ENCODE measurements at regions not wholly inside any gene's neighbourhood (a gene's known extent, or its start where the extent isn't known, plus 50 kb on each side); places are given as distances from the start of the nearest gene placed in this dataset.

DNA sequence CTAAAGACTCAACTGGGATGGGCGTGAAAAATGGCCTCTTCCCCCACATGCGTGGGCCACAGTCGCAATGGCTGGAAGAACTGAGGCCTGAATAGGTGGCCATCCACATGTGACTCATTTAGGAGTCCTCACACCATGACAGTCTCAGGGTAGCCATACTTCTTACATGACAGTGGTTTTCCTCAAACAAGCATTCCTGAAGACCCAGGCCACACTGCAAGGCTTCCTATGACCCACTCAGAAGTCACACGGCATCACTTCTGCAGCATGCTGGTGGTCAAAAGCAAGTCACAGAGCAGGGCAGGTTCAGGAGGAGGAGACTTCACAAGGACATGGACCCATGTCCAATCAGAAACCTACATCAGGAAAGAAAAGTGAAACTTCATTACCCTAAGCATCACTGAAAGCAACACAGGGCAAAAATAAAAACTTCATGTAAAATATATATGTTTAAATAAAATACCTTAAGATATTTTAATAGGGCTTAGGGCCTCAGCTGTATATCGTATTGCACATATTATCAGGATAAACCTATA is 257.1 kb downstream of the OPA1 start:
- DNase-seq (ENCODE audit: low read depth), result no peak

DNA sequence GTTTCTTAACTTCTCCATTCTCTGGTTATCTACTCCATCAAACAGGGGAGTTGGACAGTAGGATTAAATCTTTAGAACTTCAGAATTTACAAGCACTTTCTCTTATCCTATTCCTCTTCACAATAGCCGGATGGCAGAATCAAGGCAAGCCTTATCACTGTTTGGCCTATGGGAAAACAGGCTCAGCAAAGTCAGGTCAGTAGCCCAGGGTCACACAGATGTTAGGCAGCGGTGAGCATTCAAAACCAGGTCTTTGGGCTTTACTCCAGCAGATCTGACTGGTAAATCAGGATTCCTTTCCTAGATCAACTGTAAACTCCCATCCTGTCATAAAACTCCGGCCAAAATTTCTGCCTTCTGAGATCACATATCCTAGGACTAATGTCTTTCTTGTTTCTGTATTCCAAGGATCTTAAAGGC is 258.4 kb downstream of the OPA1 start:
- DNase-seq (ENCODE audit: low read depth), result no peak

DNA sequence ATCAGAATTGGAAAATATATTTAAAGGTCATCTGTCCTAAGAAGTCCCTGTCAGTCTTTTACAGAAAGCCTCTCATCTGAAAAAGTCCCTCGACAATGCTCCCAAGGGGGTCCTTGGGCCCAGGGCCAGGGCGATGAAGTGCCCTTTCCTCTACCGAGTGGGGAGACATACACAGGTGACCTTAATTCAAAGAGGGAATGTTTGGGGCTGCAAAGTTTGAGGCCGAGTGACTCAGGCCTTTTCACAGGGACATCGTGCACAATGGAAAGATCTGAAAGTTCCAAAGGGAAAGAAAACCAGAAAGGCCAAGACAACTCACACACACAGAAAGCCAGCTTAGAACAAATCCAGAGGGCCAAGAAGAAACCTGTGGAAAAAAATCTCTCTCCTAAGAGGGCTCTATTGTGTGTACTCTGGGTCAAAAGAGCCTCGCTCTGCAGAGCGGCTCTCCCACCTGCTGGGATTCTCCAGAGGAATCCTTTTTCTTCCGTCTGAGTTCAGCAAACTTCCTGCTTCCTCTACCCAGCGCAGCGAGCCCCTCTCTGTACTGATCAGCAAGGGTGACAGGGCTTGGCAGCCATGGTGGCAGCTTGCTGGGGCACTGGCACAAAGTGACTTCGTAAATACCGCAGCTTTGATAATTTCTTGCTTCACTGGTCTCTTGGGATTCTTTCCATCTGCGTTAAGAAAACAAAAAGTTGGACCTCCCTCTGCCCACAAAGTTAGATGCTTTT is 259.1 kb downstream of the OPA1 start:
- no peak for DNase-seq (ENCODE audit: low read depth)

DNA sequence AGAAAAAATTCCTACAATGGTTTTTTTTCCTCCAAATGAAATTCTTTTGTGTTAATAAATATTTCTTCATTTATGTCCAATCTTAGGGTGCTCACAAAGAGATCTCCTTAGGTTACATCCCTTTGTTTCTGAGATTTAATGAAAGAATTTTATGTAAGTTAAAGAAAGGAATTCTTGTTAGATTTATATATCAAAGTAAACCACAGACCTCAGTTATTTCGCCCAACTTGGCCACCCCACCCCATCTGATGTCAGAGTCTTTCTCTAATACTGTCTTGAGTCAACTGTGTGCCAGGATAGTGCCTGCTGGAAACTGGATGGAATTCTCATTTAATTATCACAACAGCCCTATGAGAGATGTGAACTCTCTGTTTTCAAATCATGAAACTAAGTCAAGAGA is 259.9 kb downstream of the OPA1 start:
- DNase-seq (ENCODE audit: low read depth), result no peak

DNA sequence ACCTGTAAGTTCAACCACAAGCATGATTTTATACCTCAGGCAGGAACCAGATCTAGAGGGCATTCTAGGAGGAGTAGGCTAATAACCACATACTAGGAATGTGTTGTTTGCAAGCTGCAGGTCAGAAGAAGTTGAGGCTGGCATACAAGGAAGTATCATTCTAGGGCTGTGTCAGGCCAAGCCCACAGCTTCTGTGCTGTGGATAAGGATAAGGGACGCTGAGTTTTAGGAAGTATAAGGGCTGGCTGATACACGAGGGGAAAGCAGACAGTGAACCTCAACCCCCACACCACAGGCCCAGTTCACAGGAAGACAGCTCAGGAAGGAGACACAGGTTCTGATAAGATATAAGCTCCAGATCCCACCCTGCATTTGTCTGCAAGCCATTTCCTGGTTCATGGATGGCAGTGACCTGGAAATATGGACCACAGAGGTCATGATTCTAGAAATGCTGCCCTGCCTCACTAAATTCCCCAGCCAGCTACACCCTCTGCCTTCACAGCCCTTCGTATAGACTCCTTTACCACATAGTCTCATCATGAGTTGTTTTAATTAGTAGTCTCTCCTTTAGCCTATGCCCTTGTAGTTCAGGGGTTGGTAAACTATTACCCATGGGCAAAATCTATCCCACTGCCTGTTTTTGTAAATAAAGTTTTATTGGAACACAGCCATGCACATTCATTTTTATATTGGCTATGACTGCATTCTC is 260.7 kb downstream of the OPA1 start:
- DNase-seq (ENCODE audit: low read depth), result no peak

DNA sequence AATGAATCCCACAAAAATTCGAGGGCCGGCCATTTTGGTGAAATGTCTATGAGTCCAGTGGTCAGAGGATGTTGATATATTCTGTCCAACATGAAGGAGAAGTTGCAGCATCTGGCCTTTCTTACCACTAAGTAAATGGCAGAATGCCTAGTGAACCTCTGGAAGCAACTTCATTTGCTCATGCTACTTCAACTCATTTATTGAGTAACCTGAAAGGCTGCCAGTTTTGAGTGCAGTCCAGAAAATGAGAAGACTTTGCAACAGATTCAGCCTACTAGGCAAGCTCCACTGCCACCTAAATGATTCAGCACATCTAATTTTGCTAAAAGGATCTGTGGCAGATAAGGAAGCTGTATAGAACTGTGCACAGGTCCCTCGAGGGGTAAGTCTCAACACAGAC is 265.0 kb downstream of the OPA1 start:
- no peak for DNase-seq (ENCODE audit: low read depth)

DNA sequence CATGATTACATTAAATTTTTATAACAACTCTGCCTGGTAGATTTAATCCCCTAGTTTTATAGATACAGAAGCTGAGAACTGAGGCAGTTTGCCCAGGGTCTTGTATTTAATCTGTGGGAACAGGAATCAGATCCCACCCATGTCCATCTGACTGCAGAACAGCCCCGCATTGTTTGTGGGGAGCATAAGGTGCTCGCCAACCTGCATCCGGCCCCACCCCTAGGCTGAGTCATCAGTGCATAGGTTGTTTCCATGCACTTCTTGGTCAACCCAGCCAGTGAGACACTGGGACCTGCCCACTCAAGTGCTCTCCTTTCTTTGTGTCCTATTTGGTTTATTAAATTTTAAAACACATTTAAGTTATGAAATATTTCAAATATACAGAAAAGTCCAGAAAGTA is 266.2 kb downstream of the OPA1 start:
- no peak for DNase-seq (ENCODE audit: low read depth)

DNA sequence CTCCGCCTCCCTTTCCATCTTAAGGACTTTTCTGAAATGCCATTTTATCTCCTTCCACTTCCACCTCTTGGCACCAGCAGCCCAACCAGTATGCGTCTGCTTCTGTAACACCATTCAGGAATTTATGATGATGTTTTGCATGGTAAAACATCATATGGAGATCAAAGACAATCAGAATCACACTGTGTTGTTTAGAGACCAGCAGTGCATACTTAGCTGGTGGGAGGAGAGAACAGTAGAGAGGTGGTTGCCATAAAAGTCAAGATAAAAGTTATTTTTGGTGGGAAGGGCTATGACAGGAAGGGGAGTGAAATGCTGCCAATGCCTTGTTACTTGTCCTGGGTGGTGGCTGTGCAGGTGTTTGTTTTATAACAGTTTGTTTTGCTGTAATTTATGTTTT is 268.0 kb downstream of the OPA1 start:
- no peak for DNase-seq (ENCODE audit: low read depth)

DNA sequence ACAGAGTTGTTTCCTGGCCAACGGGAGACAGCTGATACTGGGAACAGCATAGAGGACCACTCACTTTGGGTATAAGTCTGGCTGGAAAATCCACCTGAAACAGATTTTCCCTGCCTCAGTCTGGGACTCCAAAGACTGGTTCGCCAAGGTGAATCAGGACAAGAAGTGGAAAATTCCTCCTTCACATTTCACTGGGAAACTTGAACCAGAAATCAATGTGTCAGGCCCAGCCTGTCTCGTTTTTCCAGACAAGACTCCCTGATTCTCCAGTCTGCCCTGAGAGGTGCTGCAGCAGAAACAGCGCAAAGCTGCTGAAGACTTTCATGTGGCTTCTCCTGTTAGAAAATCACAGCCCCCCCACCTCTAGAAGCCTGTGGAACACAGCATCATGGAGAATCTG is 269.8 kb downstream of the OPA1 start:
- no peak for DNase-seq (ENCODE audit: low read depth)

DNA sequence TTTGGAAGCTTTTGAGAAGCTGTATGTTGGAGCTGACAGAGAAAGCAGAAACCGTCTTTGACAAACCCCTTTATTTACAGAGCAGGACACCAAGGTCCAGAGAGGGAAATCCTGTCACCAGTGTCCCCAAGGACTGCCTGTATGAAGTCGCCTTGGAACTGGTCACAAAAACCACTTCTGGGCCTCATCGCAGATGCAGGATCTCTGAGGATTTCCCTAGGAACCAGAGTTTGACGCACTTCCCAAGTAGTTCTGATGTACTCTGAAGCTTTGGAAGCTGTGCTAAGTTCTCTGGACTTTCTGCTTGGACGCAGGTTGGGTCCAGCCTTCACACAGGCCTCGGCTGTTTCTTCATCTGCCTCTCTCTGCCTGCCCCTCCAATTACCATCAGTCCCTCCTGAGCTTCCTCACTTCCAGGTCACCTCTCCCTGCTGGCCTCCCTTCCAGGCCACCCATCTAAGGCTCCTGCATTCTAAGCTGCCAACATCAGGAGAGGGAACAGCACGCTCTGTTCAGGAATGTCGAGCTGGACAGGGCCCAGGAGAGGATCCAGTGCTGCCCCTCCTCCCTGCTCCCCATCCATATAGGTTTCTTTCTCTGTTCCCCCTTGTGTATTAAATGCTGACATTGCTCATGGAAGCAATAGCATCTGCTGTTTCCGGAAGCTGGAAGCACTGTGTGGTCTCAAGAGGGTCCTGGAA is 270.8 kb downstream of the OPA1 start:
- no peak for DNase-seq (ENCODE audit: low read depth)

DNA sequence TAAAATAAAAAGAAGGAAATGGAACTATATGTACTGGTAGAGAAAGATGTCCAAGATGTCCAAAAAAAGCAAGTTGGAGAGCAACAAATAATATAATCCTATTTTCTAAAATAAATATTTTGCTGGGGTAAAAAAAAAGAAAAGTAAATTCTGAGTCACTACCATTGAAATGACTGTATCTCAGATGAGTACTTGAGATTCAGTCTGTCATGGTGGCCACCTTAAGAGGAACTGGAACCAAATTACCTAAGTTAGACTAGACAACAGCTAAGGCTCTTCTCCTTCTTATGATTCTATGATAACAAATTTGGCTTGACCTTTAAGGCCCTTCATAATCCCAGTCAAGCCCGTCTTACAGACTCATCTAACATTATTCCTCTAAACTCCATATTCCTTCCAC is 270.6 kb upstream of the HES1 start:
- no peak for DNase-seq (ENCODE audit: low read depth)

DNA sequence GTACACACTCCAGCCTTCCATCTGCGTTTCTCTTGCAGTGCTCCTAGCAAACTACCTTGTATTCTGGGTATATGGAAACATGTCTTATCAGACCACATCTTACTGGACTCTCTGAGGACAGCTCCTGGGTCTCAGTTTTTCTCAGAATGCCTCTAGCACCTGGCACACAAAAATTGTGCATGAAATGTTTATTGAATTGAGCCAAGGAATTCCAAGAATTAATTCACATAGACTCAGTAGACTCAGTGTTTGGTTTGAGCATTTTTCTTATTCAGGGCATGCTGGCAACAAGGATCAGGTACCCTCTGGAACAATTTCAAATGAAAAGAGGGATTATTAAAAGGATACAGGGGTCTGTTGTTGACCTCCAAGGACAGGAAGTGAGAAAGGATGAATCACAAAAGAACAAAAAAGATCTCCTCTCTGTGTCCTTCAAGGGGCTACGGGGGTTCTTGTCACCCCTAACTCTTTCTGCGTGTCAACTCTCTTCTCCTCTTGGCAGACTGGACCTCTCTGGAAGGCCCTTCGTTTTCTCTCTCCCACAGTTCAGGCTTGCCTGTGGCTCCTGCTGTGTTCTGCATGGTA is 270.0 kb upstream of the HES1 start:
- no peak for DNase-seq (ENCODE audit: low read depth)

DNA sequence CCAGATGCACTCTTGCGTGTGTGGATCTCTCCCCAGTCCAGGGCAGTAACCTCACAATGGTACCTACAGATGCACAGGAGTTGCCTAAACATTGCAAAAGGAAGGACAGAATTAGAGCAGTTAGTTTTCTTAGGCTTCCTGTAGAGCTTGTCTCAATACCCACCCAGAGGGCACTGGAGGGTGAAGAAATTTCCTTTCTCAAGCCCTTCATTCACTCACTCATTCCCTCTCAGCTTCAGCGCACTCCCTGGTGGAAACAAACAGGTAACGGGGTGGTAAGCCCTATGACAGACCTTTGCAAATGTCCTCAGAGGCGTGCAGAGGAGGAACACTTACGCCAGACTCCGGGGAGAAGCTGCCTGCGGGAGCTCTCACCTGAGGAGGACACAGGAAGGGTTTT is 267.4 kb upstream of the HES1 start:
- no peak for DNase-seq (ENCODE audit: low read depth)

DNA sequence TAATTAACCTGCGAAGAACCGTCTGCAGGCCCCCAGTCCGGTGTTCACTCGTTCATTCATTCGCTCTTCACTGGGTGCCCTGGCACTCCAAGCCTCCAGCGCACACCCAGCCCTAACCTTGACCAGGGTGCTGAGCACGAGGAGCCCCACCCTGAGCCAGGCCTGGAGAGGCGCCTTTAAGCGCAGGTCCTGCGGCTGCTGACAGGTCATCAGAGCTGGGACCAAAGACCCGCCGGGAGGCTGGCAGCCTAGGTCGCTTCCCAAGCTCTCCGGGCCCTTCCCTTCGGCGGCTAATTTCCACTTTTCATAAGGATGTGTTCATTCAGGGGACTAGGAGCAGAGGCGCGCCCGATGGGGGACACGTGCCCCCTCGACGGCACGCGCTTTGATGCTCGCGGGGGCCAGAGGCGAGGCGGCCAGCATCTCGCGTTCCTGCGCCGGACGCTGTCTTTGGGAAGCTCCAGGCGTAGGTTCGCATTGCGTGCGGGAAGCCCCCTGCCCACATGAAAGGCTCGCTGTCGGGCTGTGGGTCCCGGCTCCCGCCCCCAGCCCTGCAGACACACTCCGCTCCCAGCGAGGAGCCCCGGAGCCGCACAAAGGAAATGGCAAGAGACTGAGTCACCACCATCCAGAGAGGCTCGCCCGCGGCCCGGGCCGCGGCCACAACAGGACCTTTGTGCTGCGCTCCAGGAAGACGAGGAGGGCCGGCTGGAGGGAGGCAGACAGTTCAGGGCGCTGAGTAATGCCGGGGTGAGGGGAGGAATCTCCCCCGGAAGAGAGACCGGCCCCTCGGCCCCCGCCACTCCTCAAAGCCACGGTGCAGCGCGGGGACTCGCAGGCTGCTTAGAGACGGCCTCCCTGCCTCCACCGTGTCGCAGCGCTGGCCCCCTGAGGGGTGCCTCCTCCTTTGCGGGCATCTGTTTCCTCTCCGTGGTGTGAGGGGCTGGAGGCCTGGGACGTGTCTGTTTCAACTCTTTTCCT is 266.4 kb upstream of the HES1 start:
- no peak for DNase-seq (ENCODE audit: low read depth)

DNA sequence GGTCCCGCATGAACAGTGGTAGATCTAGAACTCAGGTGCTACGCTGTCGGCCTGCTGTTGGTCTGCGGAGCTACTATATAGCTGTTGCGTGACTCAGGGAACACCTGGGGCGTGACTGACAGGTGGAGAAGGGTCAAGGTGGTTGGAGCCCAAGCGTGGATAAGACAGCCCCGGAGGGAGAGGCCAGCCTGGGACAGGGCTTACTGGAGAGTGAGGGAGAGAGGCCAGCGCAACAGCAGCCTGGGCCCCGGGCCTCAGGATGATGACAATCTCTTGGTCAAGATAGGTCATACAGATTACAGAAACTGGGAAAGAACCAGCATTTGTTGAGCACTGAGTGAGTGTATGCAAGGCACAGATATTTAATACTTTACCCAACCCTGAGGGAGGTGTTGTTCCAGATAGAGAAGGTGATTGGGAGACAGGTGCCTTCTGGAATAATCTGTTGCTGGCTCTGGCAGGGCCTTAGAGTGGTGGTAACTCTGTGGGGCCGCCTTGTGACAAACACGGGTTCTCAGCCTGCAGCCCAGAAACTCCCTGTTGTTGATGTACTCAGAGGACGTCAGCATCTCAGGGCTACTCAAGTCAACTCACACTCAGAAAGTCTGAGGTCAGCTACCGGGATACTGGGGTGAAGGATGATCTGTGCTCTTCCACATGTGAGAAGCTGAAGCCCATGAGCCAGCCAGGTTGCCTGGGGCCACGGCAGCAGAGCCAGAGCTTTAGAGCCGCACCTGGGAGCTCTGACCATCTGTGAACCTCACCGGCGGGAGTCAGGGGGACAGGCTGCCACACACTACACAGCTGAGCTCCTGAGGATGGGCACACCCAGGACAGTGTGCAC is 265.4 kb upstream of the HES1 start:
- DNase-seq (ENCODE audit: low read depth), result no peak

DNA sequence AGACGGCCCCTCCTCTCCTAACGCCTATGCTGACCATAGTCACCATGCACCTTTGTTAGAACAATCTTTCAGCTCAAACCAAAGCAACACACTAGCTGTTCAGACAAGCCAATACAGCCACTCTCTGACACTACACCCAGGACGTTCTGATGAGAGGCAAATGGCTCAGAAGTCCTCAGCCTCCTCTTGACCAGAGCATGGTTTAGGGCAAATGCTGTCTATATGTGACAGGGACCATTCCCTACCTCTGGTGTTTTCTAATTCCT is 264.8 kb upstream of the HES1 start:
- DNase-seq (ENCODE audit: low read depth), result no peak

DNA sequence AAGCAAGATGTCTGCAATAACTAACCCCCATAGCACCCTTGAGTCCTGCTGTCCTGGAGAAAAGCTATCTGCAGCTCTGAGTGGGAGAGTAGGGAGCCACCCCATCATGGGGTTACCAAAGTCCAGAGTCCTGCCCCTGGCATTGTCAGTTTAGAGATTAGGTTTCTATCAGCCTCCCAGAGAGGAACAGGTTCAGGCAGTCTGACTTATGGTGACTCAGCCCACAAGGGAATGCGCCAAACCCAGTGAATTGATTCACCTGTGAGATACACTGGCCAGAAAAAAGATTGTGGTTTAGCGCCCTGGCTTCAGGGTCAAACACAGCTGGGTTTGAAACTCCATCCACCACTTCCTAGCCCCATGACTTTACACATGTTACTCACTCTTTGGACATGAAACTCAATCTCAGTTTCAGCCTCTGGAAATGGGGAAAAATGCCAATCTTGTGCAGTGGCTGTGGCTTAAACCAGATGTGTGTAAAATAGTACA is 263.6 kb upstream of the HES1 start:
- DNase-seq (ENCODE audit: low read depth), result no peak

DNA sequence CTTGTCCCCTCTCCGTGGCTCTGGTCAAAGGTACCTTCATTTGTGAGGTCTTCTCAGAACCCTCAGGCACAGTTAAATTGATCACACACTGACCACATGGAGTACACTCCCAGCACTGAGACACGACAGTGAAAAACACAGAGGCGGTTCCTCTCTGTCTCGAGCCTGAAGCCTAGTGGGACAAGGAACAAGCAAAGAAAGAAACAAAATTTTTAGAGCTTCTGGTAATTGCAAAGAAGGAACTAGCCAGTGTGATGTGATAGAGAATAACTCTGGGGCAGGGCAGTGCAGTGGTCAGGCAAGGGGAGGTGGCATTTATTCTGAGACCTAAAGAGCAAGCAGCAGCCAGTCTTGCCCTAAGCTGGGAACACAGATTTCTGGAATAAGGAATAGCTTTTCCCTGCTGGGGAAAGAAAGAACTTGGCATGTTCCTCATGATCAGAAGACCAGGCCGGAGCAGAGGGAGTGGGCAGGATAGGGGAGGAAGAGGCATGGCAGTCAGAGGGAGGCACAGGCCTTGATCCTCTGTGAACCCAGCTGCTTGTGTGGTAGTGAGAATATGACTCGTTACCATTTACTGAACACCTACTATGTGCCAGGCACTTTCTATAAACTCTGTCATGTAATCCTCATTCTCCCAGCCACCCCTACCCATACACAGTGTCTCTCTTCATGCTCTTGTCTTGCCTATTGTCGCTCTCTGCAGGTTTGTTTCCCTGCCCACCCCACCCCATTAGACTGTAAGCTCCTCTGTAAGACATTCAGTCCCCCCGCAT is 262.3 kb upstream of the HES1 start:
- no peak for DNase-seq (ENCODE audit: low read depth)

DNA sequence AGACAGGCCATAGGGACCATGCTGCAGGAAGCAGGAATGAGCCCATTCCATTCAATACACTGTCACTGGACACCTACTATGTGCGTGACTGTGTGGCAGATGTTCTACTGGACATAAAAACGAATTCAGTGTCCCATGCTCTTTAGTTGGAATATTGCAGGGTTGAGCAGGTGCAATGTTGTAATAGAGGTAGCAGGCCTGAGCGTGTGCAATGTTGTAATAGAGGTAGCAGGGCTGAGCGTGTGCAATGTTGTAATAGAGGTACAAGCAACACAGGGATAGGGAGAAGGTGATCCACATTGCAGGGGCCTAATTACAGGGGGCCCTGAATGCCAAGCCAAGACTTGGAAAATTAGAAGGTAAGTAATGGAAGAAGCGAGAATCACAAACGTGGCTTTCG is 261.4 kb upstream of the HES1 start:
- DNase-seq (ENCODE audit: low read depth), result no peak
